ENCODE measurements at regions not wholly inside any gene's neighbourhood (a gene's known extent, or its start where the extent isn't known, plus 50 kb on each side); places are given as distances from the start of the nearest gene placed in this dataset.

- Mint-ChIP-seq H3K27me3 (peaks cover 3% of the 10 kb centered on the region), H3K4me1 (no peaks in the 10 kb centered on the region), H3K9me3 (peaks cover 2% of the 10 kb centered on the region), H3K27ac (no peak overlapping the region), H3K36me3 (no peaks in the 10 kb centered on the region), H3K4me3 (no peak overlapping the region)
- ATAC-seq (ENCODE audit: low read depth) (no peak), DNase-seq (no peak)
- POLR2A ChIA-PET, result no interaction called here
These were observed 72.7 kb upstream of the MBOAT2 start for GRCh38 chr2:9076210-9076609.

- H3K36me3 Mint-ChIP-seq, result no peaks in the 10 kb centered on the region
- no peaks in the 10 kb centered on the region for H3K4me1 Mint-ChIP-seq
- H3K27ac Mint-ChIP-seq, result no peak overlapping the region
- H3K4me3 Mint-ChIP-seq, result no peak overlapping the region
- POLR2A ChIA-PET, result no interaction called here
- ATAC-seq (ENCODE audit: low read depth), result no peak
- DNase-seq, result no peak
- peaks cover 9% of the 10 kb centered on the region for H3K27me3 Mint-ChIP-seq
- H3K9me3 Mint-ChIP-seq, result peaks cover 2% of the 10 kb centered on the region
These were observed 71.4 kb upstream of the MBOAT2 start for GRCh38 chr2:9074930-9075329.

- DNase-seq (no peak), ATAC-seq (ENCODE audit: low read depth) (no peak)
- H3K9me3 Mint-ChIP-seq, result no peaks in the 10 kb centered on the region
- POLR2A ChIA-PET, result no interaction called here
- H3K27me3 Mint-ChIP-seq, result peaks cover 9% of the 10 kb centered on the region
- no peak overlapping the region for H3K27ac Mint-ChIP-seq
- no peaks in the 10 kb centered on the region for H3K4me1 Mint-ChIP-seq
- no peaks in the 10 kb centered on the region for H3K36me3 Mint-ChIP-seq
- no peak overlapping the region for H3K4me3 Mint-ChIP-seq
These were observed 68.2 kb upstream of the MBOAT2 start for GRCh38 chr2:9071584-9072124.

- ATAC-seq (ENCODE audit: low read depth) (no peak), DNase-seq (no peak)
- POLR2A ChIA-PET, result no interaction called here
- no peak overlapping the region for H3K27ac Mint-ChIP-seq
- H3K9me3 Mint-ChIP-seq, result no peaks in the 10 kb centered on the region
- H3K36me3 Mint-ChIP-seq, result no peaks in the 10 kb centered on the region
- no peak overlapping the region for H3K4me3 Mint-ChIP-seq
- H3K27me3 Mint-ChIP-seq, result peaks cover 9% of the 10 kb centered on the region
- no peaks in the 10 kb centered on the region for H3K4me1 Mint-ChIP-seq
These were observed 67.5 kb upstream of the MBOAT2 start for GRCh38 chr2:9071032-9071431.

- H3K4me1 Mint-ChIP-seq, result no peaks in the 10 kb centered on the region
- H3K36me3 Mint-ChIP-seq, result no peaks in the 10 kb centered on the region
- no peak overlapping the region for H3K27ac Mint-ChIP-seq
- H3K9me3 Mint-ChIP-seq, result peaks cover 2% of the 10 kb centered on the region
- DNase-seq (no peak), ATAC-seq (ENCODE audit: low read depth) (no peak)
- no peak overlapping the region for H3K4me3 Mint-ChIP-seq
- peaks cover 15% of the 10 kb centered on the region for H3K27me3 Mint-ChIP-seq
- POLR2A ChIA-PET, result no interaction called here
These were observed 66.1 kb upstream of the MBOAT2 start for GRCh38 chr2:9069543-9069942.

- POLR2A ChIA-PET, result no interaction called here
- no peak overlapping the region for H3K4me3 Mint-ChIP-seq
- no peak overlapping the region for H3K27ac Mint-ChIP-seq
- DNase-seq (no peak), ATAC-seq (ENCODE audit: low read depth) (no peak)
- peaks cover 25% of the 10 kb centered on the region for H3K27me3 Mint-ChIP-seq
- no peaks in the 10 kb centered on the region for H3K36me3 Mint-ChIP-seq
- H3K4me1 Mint-ChIP-seq, result no peaks in the 10 kb centered on the region
- peaks cover 2% of the 10 kb centered on the region for H3K9me3 Mint-ChIP-seq
These were observed 62.4 kb upstream of the MBOAT2 start for GRCh38 chr2:9065901-9066300.

- POLR2A ChIA-PET, result no interaction called here
- H3K4me1 Mint-ChIP-seq, result no peaks in the 10 kb centered on the region
- no peaks in the 10 kb centered on the region for H3K36me3 Mint-ChIP-seq
- ATAC-seq (ENCODE audit: low read depth) (no peak), DNase-seq (no peak)
- peaks cover 23% of the 10 kb centered on the region for H3K27me3 Mint-ChIP-seq
- no peak overlapping the region for H3K4me3 Mint-ChIP-seq
- peaks cover 2% of the 10 kb centered on the region for H3K9me3 Mint-ChIP-seq
- H3K27ac Mint-ChIP-seq, result no peak overlapping the region
These were observed 59.6 kb upstream of the MBOAT2 start for GRCh38 chr2:9063023-9063606.

GRCh38 chr2:9060819-9061218 is 57.3 kb upstream of the MBOAT2 start:
- no peaks in the 10 kb centered on the region for H3K4me1 Mint-ChIP-seq
- H3K36me3 Mint-ChIP-seq, result no peaks in the 10 kb centered on the region
- peaks cover 23% of the 10 kb centered on the region for H3K27me3 Mint-ChIP-seq
- no peak for ATAC-seq (ENCODE audit: low read depth)
- DNase-seq, result no peak
- POLR2A ChIA-PET, result no interaction called here
- peaks cover 2% of the 10 kb centered on the region for H3K9me3 Mint-ChIP-seq
- no peak overlapping the region for H3K27ac Mint-ChIP-seq
- H3K4me3 Mint-ChIP-seq, result no peak overlapping the region

- H3K27me3 Mint-ChIP-seq, result peaks cover 12% of the 10 kb centered on the region
- H3K9me3 Mint-ChIP-seq, result peaks cover 2% of the 10 kb centered on the region
- DNase-seq (no peak), ATAC-seq (ENCODE audit: low read depth) (no peak)
- H3K4me1 Mint-ChIP-seq, result peaks cover 6% of the 10 kb centered on the region
- POLR2A ChIA-PET, result no interaction called here
- H3K36me3 Mint-ChIP-seq, result no peaks in the 10 kb centered on the region
- H3K4me3 Mint-ChIP-seq, result no peak overlapping the region
- H3K27ac Mint-ChIP-seq, result no peak overlapping the region
These were observed 54.7 kb upstream of the MBOAT2 start for GRCh38 chr2:9057939-9058761.

GRCh38 chr2:9055471-9055870 is 52.0 kb upstream of the MBOAT2 start:
- POLR2A ChIA-PET, result no interaction called here
- DNase-seq, result no peak
- H3K27ac Mint-ChIP-seq, result no peak overlapping the region
- ATAC-seq (ENCODE audit: low read depth), result no peak
- H3K36me3 Mint-ChIP-seq, result no peaks in the 10 kb centered on the region
- peaks cover 7% of the 10 kb centered on the region for H3K27me3 Mint-ChIP-seq
- H3K9me3 Mint-ChIP-seq, result peaks cover 2% of the 10 kb centered on the region
- no peak overlapping the region for H3K4me3 Mint-ChIP-seq
- H3K4me1 Mint-ChIP-seq, result peaks cover 6% of the 10 kb centered on the region

- H3K36me3 Mint-ChIP-seq, result no peaks in the 10 kb centered on the region
- H3K4me3 Mint-ChIP-seq, result no peak overlapping the region
- DNase-seq (no peak), ATAC-seq (ENCODE audit: low read depth) (no peak)
- H3K9me3 Mint-ChIP-seq, result peaks cover 2% of the 10 kb centered on the region
- peaks cover 6% of the 10 kb centered on the region for H3K4me1 Mint-ChIP-seq
- peaks cover under 1% of the 10 kb centered on the region for H3K27me3 Mint-ChIP-seq
- POLR2A ChIA-PET, result no interaction called here
- H3K27ac Mint-ChIP-seq, result no peak overlapping the region
These were observed 50.0 kb upstream of the MBOAT2 start for GRCh38 chr2:9053534-9053931.
